Right lobe of liver (tissue), 6 donors: ENCODE measurements at regions not wholly inside any gene's neighbourhood (a gene's known extent, or its start where the extent isn't known, plus 50 kb on each side); places are given as distances from the start of the nearest gene placed in this dataset.

Experiments used
- ATAC-seq, 4 donors: fragments of 200-7000 bp; cut with Tn5 transposase; one replicate each; pipeline ENCODE4 v1.9.1; 2020; ENCODE audit warnings: mild to moderate bottlenecking in 4 of 4, moderate library complexity in 4 of 4
- DNase-seq, 3 donors: peaks; one replicate each; pipeline ENCODE4 v3.0.0-alpha.2; 2020
- H3K27ac ChIP-seq, 3 donors: fragments of 200-600 bp; one replicate each; pipeline ENCODE4 v1.8.0; 2022
- H3K27me3 ChIP-seq, 2 donors: fragments of 200-600 bp; one replicate each; pipeline ENCODE4 v1.8.0; 2022
- H3K36me3 ChIP-seq, 4 donors: fragments of 200-600 bp; sonication (generic) in 1 of 4; one replicate each; pipeline versions ENCODE4 v1.5.1 to v1.8.0; 2017 to 2022; ENCODE audit warnings: control low read depth in 1 of 4
- H3K4me1 ChIP-seq, 4 donors: fragments of 200-600 bp; sonication (generic) in 1 of 4; one replicate each; pipeline versions ENCODE4 v1.5.1 to v1.8.0; 2017 to 2022; ENCODE audit warnings: control low read depth in 1 of 4
- H3K4me3 ChIP-seq, 3 donors: fragments of 200-600 bp; one replicate each; pipeline ENCODE4 v1.8.0; 2022
- H3K9me3 ChIP-seq, 4 donors: fragments of 200-600 bp; sonication (generic) in 1 of 4; one replicate each; pipeline versions ENCODE4 v1.5.1 to v1.8.0; 2017 to 2022; ENCODE audit warnings: control low read depth in 1 of 4
- CTCF ChIP-seq, 4 donors: fragments of 200-600 bp in 3 of 4; fragments of 450-650 bp in 1 of 4; IDR thresholded peaks; one replicate each; pipeline versions ENCODE4 v1.5.1 to v1.8.0; 2016 to 2022; ENCODE audit warnings: antibody characterized with exemption in 4 of 4, mild to moderate bottlenecking in 2 of 4
- POLR2A ChIP-seq: fragments of 450-650 bp; IDR thresholded peaks from one replicate; pipeline ENCODE4 v1.6.1; 2017; ENCODE audit warnings: antibody characterized with exemption, mild to moderate bottlenecking
- WGBS: methylation state at CpG from one replicate; pipeline ENCODE4 v1.1.6; 2018; ENCODE audit warnings: low coverage, low lambda C conversion rate; ENCODE audit not compliant: insufficient coverage; ENCODE audit errors: missing lambda C conversion rate; 5-methylcytosine and 5-hydroxymethylcytosine counted together
- intact Hi-C, 2 donors: fragments of 100-400 bp; cut with DNase I; formaldehyde crosslinking; loops; one replicate each; pipeline versions ENCODE4 v1.11.2 to v1.14.1; 2022
- donor health status: DM: no; HTN: yes; CAD: no.
- donor health status: DM: no; HTN: no; CAD: no.
- donor health status: DM: no; HTN: no; CAD: no.
- donor health status: DM: no; HTN: yes; CAD: no.
- donor health status: DM: no; HTN: yes; CAD: no.

- no peak for DNase-seq
- 100% methylated on average over 1 of the region's 2 CpGs for WGBS
- Histone ChIP-seq H3K36me3 (no peaks in the 10 kb centered on the region), H3K4me3 (no peak overlapping the region), H3K27ac (no peak overlapping the region), H3K4me1 (no peaks in the 10 kb centered on the region), H3K27me3 (no peaks in the 10 kb centered on the region), H3K9me3 (peaks cover 0 to 5% (median 0%) of the 10 kb centered on the region in 4 donors)
- TF ChIP-seq POLR2A (no peak), CTCF (IDR thresholded peaks at IDR 0.05) (no peak)
- intact Hi-C loops = no loop called here
- ATAC-seq = no peak
These were observed 188.1 kb upstream of the BCOR start for GRCh38 chrX:40285876-40286275.

- peaks cover 0 to 5% (median 0%) of the 10 kb centered on the region in 4 donors for H3K9me3 ChIP-seq
- H3K27ac ChIP-seq = no peak overlapping the region
- no peak overlapping the region for H3K4me3 ChIP-seq
- no peaks in the 10 kb centered on the region for H3K36me3 ChIP-seq
- no peaks in the 10 kb centered on the region for H3K27me3 ChIP-seq
- intact Hi-C loops = no loop called here
- ATAC-seq (no peak), DNase-seq (no peak)
- TF ChIP-seq POLR2A = no peak
- TF ChIP-seq CTCF (IDR thresholded peaks at IDR 0.05) = no peak
- 53% methylated on average over 1 of the region's 1 CpG for WGBS
- H3K4me1 ChIP-seq = no peaks in the 10 kb centered on the region
These were observed 187.1 kb upstream of the BCOR start for GRCh38 chrX:40284852-40285251.

GRCh38 chrX:40283981-40284380 lies 186.2 kb upstream of the BCOR start:
- 38% methylated on average over 1 of the region's 2 CpGs for WGBS
- Histone ChIP-seq H3K4me3 (no peak overlapping the region), H3K4me1 (no peaks in the 10 kb centered on the region), H3K9me3 (peaks cover 0 to 5% (median 0%) of the 10 kb centered on the region in 4 donors), H3K36me3 (no peaks in the 10 kb centered on the region), H3K27ac (no peak overlapping the region), H3K27me3 (no peaks in the 10 kb centered on the region)
- ATAC-seq (no peak), DNase-seq (no peak)
- intact Hi-C loops = no loop called here
- TF ChIP-seq CTCF (IDR thresholded peaks at IDR 0.05) (no peak), POLR2A (no peak)

- intact Hi-C loops = no loop called here
- DNase-seq = no peak
- Histone ChIP-seq H3K4me3 (no peak overlapping the region), H3K4me1 (no peaks in the 10 kb centered on the region), H3K9me3 (peaks cover 0 to 5% (median 0%) of the 10 kb centered on the region in 4 donors), H3K27me3 (no peaks in the 10 kb centered on the region), H3K36me3 (no peaks in the 10 kb centered on the region), H3K27ac (no peak overlapping the region)
- ATAC-seq = no peak
- 61% methylated on average over 10 of the region's 10 CpGs for WGBS
- TF ChIP-seq POLR2A (no peak), CTCF (IDR thresholded peaks at IDR 0.05) (no peak)
These were observed 185.3 kb upstream of the BCOR start for GRCh38 chrX:40282946-40283660.
